ENCODE measurements at regions not wholly inside any gene's neighbourhood (a gene's known extent, or its start where the extent isn't known, plus 50 kb on each side); places are given as distances from the start of the nearest gene placed in this dataset.

GRCh38 chrX:33735182-33735581, 396.9 kb downstream of the FAM47A start:
- TF ChIP-seq POLR2AphosphoS5 (IDR thresholded peaks at IDR 0.05) (no peak), CTCF (IDR thresholded peaks at IDR 0.05) (no peak)

Data from prostate gland (tissue), 2 donors.